ENCODE measurements at regions not wholly inside any gene's neighbourhood (a gene's known extent, or its start where the extent isn't known, plus 50 kb on each side); places are given as distances from the start of the nearest gene placed in this dataset.

DNA sequence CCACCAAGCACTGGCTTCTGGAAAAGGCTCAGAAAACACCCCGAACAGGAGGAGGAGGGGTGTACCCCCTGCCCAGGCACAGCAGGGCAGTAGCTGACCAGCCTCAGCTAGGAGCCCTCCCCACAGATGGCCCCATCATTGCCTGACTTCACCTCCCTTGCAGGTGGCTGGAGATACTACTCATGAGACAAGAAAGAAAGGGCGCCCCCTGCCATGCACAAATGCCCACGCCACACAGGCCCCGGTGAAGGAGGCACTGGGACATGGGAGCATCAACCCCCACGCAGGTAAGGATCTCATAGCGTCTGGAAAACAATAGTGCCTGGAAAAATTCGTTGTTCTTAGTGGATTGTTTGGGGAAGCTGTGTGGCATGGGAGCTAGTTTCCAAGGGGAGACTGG, 240.6 kb downstream of the TFCP2L1 start:
- TF ChIP-seq, protein P1, sequence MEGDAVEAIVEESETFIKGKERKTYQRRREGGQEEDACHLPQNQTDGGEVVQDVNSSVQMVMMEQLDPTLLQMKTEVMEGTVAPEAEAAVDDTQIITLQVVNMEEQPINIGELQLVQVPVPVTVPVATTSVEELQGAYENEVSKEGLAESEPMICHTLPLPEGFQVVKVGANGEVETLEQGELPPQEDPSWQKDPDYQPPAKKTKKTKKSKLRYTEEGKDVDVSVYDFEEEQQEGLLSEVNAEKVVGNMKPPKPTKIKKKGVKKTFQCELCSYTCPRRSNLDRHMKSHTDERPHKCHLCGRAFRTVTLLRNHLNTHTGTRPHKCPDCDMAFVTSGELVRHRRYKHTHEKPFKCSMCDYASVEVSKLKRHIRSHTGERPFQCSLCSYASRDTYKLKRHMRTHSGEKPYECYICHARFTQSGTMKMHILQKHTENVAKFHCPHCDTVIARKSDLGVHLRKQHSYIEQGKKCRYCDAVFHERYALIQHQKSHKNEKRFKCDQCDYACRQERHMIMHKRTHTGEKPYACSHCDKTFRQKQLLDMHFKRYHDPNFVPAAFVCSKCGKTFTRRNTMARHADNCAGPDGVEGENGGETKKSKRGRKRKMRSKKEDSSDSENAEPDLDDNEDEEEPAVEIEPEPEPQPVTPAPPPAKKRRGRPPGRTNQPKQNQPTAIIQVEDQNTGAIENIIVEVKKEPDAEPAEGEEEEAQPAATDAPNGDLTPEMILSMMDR (IDR thresholded peaks at IDR 0.05; ENCODE audit: borderline replicate concordance): no peak
- intact Hi-C loops (cut with micrococcal nuclease): no loop called here
- peaks cover 8% of the 10 kb centered on the region for H3K9me3 ChIP-seq (replicated peaks)

DNA sequence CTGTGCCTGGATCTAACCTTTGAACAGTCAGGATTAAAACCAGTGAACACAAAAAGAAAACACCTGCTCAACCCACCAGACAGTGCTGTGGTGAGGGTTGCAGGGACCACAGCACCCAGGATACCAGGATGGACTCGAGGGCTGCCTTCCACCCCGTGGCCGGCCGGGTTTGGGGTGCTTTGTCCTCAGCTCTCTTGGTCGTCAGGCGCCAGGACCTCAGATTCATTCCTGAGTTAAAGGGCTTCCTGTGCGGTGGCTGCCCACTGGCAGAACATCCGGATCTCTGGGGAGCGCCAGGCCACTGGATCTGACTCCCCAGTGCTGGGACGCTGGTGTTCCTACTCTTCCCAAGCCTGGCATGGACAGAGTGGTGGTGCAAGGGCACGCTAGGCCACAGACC, 239.8 kb downstream of the TFCP2L1 start:
- Histone ChIP-seq H3K27ac (replicated peaks) (no peak overlapping the region), H3K4me3 (no peak overlapping the region), H3K4me1 (no peaks in the 10 kb centered on the region), H3K27me3 (ENCODE audit: low read depth) (peaks cover 23% of the 10 kb centered on the region), H3K9me3 (replicated peaks) (peaks cover 8% of the 10 kb centered on the region), H3K36me3 (no peaks in the 10 kb centered on the region)
- DNase-seq: no peak
- intact Hi-C loops (cut with micrococcal nuclease): no loop called here
- TF ChIP-seq, protein P1 (IDR thresholded peaks at IDR 0.05; ENCODE audit: borderline replicate concordance): no peak

More for the DNA sequence above, 240.6 kb downstream of the TFCP2L1 start:
- Histone ChIP-seq H3K4me3 (no peak overlapping the region), H3K27ac (replicated peaks) (no peak overlapping the region), H3K4me1 (no peaks in the 10 kb centered on the region), H3K27me3 (ENCODE audit: low read depth) (peaks cover 15% of the 10 kb centered on the region), H3K36me3 (no peaks in the 10 kb centered on the region)
- DNase-seq: no peak

DNA sequence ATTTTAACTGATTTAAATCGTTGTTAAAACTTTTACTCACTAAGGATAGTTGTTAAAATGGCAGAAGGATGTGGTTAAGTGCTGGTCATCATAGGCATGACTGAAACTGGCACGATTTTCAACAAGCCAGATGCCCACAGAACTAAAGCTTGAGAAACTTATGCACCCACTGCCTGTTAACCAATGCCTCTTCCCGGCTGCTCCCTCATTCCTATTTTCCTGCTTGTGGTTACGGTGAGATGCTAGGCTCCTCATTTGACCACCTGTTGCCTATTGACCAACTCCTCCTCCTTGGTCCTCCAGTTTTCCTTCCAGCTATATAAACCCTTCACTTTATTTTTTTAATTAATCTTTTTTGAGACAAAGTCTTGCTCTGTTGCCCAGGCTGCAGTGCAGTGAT, 238.7 kb downstream of the TFCP2L1 start:
- intact Hi-C loops (cut with micrococcal nuclease): no loop called here
- DNase-seq: no peak
- Histone ChIP-seq H3K36me3 (no peaks in the 10 kb centered on the region), H3K27me3 (ENCODE audit: low read depth) (peaks cover 28% of the 10 kb centered on the region), H3K4me1 (no peaks in the 10 kb centered on the region), H3K27ac (replicated peaks) (no peak overlapping the region), H3K4me3 (no peak overlapping the region), H3K9me3 (replicated peaks) (peaks cover 11% of the 10 kb centered on the region)
- TF ChIP-seq, protein P1 (IDR thresholded peaks at IDR 0.05; ENCODE audit: borderline replicate concordance): no peak

DNA sequence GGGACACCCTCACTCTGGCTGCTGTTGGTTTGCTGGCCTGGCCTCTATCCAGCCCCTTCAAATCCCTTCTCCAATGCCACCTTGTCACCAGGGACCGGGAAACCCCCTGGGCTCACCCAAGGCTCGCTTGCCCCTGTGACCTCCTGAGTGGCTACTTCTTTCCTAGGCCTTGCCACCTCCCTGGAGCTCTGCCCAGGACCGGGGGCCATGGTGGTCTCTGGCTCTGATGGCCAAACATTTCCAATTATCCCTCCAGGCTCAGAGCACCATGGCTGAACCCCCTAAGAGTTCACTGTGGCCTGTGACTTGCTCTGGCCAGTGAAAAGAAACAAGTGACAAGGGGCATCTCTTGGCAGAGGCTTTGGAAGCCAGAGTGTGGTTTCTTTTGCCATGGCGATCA, 237.6 kb downstream of the TFCP2L1 start:
- no peaks in the 10 kb centered on the region for H3K4me1 ChIP-seq
- H3K27me3 ChIP-seq (ENCODE audit: low read depth): peaks cover 23% of the 10 kb centered on the region
- intact Hi-C loops (cut with micrococcal nuclease): no loop called here
- H3K9me3 ChIP-seq (replicated peaks): peaks cover 11% of the 10 kb centered on the region
- TF ChIP-seq, protein P1 (IDR thresholded peaks at IDR 0.05; ENCODE audit: borderline replicate concordance): no peak
- H3K27ac ChIP-seq (replicated peaks): no peak overlapping the region
- DNase-seq: no peak
- H3K4me3 ChIP-seq: no peak overlapping the region
- no peaks in the 10 kb centered on the region for H3K36me3 ChIP-seq

DNA sequence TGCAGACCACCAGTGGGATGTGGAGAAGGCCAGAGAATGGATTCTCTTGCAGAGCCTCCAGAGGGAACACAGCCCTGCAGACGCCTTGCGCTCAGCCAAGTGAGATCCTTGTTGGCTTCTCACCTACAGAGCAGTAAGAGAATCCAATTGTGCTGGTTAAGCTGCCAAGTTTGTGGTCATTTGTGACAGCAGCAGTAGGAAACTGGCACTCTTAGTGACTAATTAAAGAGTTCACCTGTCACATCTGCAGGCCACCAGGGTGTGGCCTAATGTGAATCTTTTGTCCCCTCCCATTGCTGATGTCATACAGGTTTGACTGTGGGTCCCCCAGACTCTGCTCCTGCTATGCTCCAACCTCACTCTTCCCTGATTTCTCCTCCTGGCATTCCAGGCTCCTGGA, 235.9 kb downstream of the TFCP2L1 start:
- DNase-seq: no peak
- no peaks in the 10 kb centered on the region for H3K4me1 ChIP-seq
- intact Hi-C loops (cut with micrococcal nuclease): no loop called here
- H3K36me3 ChIP-seq: no peaks in the 10 kb centered on the region
- H3K9me3 ChIP-seq (replicated peaks): peaks cover 3% of the 10 kb centered on the region
- no peak overlapping the region for H3K4me3 ChIP-seq
- H3K27ac ChIP-seq (replicated peaks): no peak overlapping the region
- TF ChIP-seq, protein P1 (IDR thresholded peaks at IDR 0.05; ENCODE audit: borderline replicate concordance): no peak
- H3K27me3 ChIP-seq (ENCODE audit: low read depth): peaks cover 14% of the 10 kb centered on the region

Data from left ventricle myocardium inferior (tissue), 1 donor.